GM19395 (cell line): ENCODE measurements at regions not wholly inside any gene's neighbourhood (a gene's known extent, or its start where the extent isn't known, plus 50 kb on each side); places are given as distances from the start of the nearest gene placed in this dataset.
A peak's percentile ranks its signal among the peaks of the same experiment; 100 is the strongest.
"Not testable (repeated sequence)": the region's sequence is repeated elsewhere in the genome, so short reads cannot be mapped to it uniquely, and the experiment has no call there.

Experiments used
- ATAC-seq: cut with Tn5 transposase; IDR thresholded peaks from one replicate; pipeline ENCODE4 v1.9.1; 2021; ENCODE audit warnings: mild to moderate bottlenecking, moderate library complexity; ENCODE audit not compliant: unreplicated experiment

DNA sequence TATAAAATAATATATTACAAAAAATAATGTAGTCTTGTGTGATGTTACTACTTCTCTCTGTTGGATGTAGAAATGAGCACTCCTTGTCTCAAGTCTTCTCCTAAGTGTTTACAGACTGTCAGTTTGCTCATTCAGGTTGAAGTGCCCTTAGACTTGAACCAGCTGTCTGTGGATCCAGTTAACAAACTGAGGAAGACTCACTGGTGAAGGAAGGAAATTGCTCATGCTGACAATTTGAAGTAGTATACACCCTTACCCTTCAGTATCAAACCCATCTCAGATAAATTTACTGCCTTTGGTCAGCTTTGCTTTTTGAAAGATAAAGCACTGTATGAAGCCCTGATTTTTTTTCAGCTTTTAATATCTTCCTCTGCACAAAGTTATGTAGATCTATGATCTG, 854.2 kb upstream of the ZEB2 start:
- no peak for ATAC-seq

DNA sequence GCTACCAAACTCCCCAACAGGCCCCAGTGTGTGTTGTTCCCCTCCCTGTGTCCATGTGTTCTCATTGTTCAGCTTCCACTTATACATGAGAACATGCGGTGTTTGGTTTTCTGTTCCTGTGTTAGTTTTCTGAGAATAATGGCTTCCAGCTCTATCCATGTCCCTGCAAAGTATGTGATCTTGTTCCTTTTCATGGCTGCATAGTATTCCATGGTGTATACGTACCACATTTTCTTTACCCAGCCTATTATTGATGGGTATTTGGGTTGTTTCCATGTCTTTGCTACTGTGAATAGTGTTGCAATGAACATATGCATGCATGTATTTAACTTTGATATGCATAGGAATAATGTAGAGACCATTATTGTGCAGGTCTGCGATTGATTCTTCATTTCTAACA, 847.4 kb upstream of the ZEB2 start:
- ATAC-seq: not testable (repeated sequence)

DNA sequence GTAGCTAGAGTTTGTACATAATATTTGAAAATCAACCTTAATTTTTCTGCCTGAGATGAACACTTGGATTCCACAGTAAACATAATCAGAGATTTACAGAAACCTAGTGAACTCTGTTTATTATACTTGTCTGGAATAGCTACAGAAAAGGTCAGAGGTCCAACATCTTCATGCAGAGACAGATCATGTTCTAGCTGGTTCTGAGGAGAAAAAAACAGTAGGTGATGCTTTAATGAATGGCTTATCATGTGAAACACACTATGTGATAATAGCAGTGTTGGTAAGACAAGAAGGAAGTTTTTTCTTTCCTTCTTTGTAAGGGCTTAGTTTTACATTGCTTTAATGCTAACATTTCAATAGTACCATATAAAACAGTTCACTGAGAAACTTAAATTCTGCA, 846.4 kb upstream of the ZEB2 start:
- ATAC-seq: no peak

DNA sequence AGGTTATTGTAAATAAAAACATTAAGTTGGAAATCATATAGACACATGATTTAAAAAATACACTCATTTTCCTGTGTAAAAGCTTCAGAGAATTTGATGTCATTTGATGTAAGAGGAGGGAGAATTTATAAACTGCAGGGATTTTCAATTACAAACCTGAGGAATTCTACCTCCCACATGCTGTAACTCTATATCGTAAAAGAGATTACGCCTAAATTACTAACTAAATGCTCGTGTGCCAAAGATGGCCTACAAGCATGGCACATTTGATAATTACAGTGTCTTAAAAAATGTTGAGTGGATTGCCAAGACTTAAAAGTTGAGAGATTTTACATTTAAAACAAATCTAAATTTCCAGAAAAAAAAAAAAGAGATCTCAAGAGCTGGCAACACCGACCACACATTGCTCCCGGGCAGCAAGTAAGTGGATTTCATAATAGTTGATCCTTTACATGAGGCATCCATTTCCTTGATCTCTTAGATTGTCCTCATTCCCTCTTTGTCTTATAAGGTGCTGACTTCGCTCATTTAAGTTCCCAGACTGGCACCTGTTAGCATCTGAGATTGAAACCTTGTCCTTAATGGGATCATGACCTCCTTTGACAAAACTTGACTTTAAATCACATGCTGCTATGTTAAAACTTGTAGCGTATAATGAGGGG, 840.3 kb upstream of the ZEB2 start:
- no peak for ATAC-seq

DNA sequence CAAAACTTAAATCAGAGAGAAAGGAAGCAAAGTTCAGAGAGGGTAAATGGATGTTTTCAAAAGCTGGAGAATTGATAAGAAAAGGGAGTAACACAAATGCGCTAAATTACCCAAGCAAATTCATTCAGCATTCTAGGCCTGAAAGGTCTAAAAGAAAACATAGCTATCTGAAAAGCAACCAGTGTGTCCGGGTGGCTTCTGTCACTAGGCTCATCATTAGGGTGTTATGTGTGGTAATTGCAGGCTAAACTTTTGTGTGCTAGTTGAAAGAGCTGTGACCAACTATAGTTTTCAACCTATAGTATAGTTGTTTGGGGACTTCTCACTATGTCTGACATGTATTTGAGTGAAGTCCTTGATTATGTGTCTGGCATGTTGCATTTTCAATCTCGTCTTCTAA, 839.6 kb upstream of the ZEB2 start:
- no peak for ATAC-seq

DNA sequence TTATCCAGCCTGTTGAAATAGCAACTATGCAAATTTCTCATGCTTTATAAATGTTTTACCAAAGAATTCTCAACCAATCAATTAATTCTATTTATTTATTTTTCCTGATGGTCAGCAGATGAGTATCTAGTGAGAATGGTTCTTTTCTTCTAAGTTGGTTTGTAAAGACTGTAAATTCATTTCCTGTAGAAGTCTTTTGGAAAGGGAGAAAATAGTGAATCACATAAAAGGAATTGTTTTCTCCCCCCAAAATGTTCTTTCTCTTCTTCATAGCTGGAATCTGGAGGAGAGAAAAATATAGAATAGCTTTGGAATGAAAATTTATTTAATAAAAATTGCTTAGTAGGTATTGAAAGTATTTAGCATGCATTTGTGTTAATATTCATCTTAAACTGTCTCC, 836.1 kb upstream of the ZEB2 start:
- ATAC-seq: no peak

DNA sequence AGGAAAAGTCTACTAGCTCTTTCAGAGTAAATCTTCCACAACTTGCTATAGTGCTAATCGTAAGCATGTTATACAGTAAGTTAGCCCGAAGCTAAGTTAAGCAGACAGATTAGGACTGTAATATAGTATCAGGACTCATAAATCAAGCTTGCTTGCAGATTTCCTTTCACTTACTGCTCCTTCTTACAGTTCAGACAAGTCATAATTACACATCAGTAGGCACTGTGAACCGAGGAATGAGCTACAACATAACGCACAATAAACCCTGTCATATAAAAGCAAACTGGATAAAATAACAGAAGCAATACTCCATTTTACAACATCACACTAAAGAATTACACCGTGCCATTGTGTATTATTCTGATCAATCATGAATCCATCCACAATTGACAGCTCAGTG, 832.6 kb upstream of the ZEB2 start:
- ATAC-seq: no peak

DNA sequence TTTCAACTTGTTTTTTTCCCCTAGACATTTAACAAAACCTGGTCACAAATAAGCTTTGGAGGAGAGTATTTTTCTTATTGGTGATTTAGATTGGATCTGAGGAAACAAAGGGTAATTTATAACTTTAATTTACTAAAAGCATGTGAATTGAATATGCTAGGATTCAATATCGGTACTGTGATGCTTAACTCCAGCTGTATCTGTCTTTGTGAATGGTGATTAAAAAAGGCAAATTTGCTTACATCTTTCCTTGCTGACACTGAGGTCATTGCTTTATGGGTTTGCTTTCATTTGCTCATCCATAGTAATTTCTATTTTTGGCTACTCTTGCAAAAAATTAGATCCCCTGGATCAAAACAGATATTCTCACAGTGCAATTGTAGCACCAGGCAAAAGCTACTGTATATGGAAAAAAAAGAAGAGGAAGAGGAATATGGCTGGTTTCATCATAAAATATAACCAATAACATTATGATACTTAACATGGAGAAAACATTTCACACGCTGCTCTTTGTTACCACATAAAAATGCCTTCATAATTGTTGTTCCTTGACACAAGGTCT, 832.0 kb upstream of the ZEB2 start:
- no peak for ATAC-seq

DNA sequence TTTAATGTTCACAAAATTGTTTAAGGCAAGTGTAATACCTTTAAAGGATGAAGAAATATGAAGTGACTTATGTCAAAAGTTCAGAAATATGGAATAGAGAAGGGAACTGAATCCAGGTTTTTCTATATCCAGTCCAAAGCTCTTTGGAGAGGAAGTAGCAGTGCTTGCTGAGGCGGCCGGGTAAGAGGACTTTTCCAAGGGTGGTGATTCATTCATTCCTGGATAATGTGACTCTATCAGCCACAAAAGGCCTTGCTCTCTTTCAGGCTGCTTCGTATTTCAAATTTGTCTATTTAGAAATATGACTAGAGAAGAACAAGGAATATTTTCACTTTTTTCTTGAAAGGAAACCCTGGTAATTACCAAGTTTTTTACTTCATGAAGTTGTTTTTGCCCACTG, 830.1 kb upstream of the ZEB2 start:
- no peak for ATAC-seq

DNA sequence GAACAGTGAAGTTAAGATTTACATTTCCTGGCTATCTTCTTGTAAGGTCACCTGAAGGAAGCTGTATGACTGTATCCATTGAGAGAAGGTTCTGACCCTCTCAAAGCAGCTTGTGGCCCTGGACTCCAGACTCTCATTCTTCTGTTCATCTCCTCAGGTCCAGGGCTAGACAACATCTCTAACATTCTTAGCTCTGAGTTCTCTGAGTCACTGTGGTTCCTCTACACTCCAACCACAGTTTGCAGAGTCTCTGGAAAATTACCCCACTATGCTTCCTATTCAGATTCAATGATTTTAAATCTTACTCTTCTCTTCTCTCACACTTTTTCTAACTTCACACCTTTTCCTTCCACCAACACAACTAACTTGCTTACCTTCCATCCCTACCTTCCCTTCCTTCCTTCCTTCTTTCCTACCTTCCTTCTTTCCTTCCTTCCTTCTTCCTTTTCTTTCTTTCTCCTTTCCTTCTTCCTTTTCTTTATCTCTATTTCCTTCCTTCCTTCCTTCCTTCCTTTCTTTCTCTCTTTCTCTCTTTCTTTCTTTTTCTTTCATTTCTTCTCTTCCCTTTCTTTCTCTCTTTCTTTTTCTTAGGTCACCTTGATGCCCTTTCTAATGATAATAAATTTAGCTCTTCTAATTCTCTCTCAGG, 824.3 kb upstream of the ZEB2 start:
- no peak for ATAC-seq

DNA sequence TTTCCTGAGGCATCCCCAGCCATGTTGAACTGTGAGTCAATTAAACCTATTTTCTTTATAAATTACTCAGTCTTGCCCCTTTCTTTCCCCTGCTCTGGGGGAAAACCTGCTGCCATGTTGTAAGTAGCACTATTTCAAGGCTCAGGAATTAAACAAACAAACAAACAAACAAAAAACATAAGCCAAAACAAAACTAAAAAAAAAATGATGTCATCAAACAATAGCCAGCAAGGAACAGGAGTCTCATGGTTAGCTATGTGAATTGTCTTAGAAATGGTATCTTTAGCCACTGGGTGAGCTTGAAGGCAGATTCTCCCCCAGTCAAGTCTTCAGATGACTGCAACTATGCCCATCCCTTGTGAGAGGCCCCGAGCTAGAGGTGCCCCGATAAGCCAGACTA, 823.4 kb upstream of the ZEB2 start:
- no peak for ATAC-seq

DNA sequence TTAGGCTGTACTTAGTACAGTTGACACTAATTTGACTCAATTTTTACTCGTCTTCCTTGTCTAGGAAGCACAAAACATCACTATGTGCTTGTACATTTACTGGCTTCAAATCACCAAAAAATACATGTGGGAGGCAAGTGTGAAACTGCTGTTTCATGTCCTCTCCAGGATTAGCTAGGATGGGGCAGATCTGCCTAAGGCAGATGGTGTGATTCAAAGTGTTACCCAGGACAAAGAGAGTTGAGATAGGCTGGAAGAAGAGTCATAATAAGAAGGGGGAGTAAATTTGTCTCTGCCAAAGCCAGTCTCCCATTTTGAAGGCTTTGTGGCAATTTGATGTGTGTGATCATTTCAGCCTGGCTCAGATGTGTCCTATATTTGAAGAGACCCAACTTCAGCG, 821.6 kb upstream of the ZEB2 start:
- ATAC-seq: no peak

DNA sequence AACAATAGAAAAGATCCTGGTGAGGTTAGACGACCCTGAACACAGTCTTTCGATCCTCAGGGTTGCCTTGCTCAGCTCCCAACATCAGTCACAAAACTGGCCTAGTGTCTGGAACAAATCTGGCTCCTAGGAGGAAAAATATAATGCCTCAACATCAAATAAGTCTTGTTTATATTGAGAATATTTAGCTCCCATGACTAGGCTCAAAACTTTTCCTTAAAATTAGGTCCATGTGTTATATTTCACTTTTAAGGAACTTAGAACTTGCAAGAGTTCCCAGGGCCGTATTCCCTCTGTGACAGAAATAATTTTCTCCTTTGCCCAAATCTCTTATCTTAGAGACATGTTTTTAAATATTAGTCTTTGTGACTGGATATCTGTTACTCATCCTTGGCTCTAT, 819.7 kb upstream of the ZEB2 start:
- no peak for ATAC-seq

DNA sequence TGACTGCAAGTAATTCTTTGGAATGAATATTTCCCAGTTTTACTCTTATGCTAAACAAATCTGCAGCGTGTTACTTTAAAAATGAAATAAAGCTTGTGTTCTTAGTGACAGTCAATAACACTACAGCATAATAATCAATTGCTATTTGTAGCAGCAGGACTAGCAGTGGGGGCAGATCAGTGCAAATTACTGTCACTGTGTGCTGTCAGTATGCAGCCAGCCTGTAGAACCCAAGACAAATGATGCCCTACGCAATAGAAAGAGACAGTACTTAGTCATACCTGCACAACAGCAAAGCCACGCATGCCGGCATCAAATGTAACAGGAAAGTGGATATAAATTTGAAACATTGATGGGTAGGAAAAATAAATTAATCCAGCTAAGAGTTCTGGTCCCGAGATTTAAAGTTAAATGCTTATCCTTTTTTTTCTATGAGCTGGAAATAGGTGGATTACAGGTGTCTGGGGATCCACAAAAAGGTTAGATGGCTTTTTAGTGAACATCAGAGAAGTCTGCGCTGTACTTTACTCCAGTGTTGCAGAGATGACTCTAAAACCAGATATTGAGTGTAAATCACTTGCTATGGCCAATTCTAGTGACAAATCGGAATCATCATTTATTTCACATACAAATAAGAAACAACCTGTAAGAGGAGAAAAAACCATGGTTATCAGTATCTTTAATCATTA, 812.4 kb upstream of the ZEB2 start:
- ATAC-seq: no peak

DNA sequence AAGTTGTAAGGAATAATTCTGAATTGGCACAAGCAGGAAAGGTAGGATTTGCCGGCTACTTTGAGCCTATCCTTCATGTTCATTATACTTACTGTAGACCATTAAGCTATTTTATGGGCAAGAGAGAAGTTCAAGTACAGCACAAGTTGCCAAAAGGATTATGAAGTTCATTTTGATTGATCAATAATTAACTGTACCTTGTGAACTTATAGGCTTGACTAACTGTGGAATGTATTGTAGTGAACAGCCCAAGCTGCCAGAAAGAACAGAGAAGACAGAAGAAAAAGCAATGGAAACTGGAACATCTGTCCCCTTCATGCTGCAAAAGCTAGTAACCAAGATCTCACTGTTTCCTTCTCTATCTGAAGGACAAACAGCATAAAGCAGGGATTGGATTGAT, 810.1 kb upstream of the ZEB2 start:
- no peak for ATAC-seq

DNA sequence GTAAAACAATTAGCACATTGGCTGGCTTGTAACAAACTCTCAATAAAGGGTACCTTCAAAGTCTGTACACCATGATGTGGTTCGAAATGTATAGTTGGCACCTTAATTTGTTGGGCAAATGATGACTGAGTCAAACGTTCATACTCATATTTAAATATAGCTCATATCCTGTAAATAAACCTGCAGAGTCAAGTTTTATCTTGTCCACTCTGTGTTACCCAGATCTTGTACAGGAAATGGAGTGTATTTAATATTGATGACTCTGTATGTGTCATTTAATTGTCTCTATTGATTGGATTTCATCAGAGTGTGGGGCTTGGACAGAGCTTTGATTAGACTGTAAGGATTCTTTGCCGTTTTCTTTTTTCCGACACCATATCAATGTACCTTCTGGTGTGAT, 805.6 kb upstream of the ZEB2 start:
- ATAC-seq: no peak

DNA sequence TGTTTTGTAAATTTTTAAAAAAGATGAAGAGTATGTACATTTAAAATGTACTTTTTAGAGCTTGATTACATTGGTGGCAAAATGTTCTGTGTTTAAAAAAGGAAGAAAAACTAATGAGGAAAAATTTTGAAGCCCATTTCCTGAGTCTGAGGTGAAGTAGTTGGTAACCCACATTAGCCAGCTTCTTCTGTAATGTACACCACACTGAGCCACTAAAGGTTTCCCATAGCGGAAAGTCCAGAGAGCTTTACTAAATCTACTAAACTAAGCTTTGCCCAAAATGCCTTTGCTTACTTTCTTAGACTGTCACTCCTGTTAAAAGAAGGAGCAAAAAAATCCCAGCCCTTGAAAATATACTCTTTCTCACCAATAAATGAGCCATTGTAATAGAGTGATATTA, 804.8 kb upstream of the ZEB2 start:
- no peak for ATAC-seq

DNA sequence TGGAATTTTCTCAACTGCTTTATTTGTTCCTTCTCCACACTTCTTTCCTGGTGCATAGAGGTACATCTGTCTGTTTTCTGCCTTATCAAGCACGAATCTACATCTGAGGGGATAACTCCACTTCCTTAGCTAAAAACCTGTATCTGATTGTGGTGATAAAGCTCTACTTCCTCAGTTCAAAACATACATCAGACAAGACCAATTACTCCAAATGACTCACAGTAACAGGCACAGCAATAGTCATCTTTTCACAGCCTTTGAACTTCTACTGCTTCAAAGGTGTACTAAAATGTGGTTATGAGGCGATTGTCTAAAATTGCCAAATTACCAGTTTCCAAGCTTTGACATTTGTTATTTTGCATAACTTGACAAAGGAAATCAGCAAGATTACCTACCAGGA, 803.6 kb upstream of the ZEB2 start:
- ATAC-seq: no peak

DNA sequence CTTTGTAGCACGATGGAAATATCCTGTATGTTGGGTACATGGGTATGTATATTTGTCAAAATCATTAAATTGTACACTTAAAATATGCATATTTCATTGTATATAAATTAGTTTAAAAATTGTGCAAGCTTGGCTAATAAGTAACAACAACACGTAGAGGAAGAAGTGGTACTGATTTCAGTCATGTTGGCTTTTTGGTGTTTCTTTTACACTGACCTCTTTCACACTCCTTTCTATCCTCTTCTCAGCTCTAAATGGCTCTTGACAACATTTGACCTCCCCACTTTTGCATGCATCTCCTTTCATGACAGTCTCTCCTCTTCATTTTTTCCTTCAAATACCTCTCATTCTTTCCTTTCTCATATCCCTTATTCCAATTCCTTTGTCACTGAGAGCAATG, 801.4 kb upstream of the ZEB2 start:
- peak; percentile 78 for ATAC-seq

DNA sequence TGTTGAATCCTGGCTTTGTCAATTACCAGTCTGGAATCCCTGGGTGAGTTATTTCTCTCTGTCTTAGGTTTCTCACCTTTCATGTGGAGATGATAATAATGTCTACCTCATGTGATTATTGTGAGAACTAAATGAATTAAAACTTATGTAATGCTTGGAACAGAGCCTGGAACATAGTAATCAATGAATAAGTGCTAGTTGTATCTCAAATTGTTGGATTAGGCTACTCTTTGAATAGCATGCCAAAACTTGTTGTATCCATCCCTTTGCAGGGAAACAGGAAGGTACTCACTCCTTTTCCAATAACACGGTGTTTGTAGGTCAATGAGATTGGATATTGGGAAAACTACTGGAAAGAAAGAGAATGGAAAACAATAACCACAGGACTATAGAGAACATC, 796.6 kb upstream of the ZEB2 start:
- ATAC-seq: no peak

DNA sequence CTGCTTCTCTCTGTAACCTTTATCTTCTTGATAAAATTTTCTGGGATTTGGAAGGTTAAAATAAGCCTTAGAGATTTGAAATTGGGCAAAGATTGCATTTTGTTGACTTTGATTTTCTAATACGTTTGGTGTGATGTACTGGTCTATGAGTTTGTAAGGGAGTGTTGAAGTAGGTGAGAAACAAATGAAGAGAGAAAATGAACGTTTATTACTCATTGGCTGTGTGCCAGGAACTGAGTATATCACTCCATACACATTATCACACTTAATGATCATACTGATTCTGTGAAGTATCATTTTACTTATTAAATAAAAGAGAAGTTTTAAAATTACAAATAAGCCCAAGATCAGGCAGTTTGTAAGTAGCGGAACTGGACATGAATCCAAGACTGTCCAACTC, 795.1 kb upstream of the ZEB2 start:
- ATAC-seq: no peak

DNA sequence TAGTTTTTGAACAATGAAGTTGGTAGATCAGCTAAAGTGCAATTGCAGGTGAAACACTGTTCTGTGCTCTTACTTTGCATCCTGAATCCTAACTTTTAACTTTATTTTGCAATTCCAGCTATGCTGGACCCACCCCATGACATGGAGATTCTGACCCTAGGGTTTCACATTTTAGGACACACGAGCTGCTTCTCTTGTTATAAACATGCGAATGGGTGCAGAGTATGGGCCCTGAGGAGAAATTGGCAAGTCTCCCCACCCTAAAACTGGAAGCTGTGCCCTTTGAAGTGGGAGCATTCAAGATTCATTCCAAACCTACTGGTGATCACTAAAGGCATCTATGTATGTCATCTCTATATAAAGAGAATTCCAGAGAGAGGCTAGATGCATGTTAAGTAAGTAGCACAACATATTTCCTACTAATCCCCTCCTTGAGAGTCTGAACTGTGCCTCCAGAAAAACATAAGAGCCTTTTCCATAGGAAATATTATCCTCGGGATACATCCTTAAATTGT, 794.3 kb upstream of the ZEB2 start:
- no peak for ATAC-seq
